ENCODE measurements at regions not wholly inside any gene's neighbourhood (a gene's known extent, or its start where the extent isn't known, plus 50 kb on each side); places are given as distances from the start of the nearest gene placed in this dataset.

DNA sequence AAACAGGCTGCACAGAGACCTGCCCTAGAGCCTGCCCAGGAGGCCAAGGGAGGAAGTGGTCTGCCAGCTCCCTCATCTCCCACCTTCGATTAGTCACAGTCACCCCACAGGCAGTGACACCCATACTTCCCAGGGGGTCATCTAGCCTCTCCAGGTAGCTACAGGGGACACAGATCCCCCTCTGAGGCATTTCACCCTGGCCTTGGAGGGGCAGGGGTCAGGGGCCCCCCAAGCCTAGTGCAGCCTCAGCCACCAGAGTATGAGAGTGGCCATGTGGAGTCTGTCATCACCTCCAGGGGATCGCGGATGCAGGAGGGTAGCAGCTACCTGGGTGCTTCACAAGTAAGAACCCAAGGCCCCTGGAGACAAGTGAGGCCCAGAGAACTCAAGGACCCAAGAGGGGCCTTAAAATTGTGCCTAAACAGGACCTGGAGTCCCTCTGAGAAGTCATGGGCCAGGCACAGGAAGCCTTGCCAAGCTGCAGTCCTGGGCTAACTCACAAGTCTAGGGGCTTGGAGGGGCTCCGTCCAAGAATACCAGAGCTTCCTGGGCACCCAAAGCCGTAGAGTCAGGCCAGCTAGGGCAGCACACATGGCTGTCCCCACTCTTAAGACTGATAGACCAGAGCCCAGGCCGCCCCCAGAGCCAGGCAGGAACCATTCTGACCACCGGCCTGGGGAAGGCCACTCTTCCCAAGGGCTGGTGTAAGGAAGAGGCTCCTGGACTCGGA lies 354.3 kb upstream of the ID2 start:
- TF ChIP-seq POLR2AphosphoS5 (IDR thresholded peaks at IDR 0.05; ENCODE audit: low read depth, low read length) (no peak), TAF1 (IDR thresholded peaks at IDR 0.05; ENCODE audit: borderline replicate concordance, insufficient read depth, low read length) (no peak), SIN3A (IDR thresholded peaks at IDR 0.05; ENCODE audit: borderline replicate concordance, insufficient read depth, low read length) (no peak), FOXP2 (optimal IDR thresholded peaks at IDR 0.05; ENCODE audit: borderline replicate concordance, extremely low read depth, extremely low read length, insufficient read depth) (no peak)

- TF ChIP-seq POLR2AphosphoS5 (IDR thresholded peaks at IDR 0.05; ENCODE audit: low read depth, low read length) (no peak), SIN3A (IDR thresholded peaks at IDR 0.05; ENCODE audit: borderline replicate concordance, insufficient read depth, low read length) (no peak), TAF1 (IDR thresholded peaks at IDR 0.05; ENCODE audit: borderline replicate concordance, insufficient read depth, low read length) (no peak), FOXP2 (optimal IDR thresholded peaks at IDR 0.05; ENCODE audit: borderline replicate concordance, extremely low read depth, extremely low read length, insufficient read depth) (no peak), REST (IDR thresholded peaks at IDR 0.05; ENCODE audit: insufficient read depth in 1 of 2, low read depth in 2 of 2, low read length in 2 of 2) (no peak)
Measured at GRCh38 chr2:8328217-8328616, 353.6 kb upstream of the ID2 start.

DNA sequence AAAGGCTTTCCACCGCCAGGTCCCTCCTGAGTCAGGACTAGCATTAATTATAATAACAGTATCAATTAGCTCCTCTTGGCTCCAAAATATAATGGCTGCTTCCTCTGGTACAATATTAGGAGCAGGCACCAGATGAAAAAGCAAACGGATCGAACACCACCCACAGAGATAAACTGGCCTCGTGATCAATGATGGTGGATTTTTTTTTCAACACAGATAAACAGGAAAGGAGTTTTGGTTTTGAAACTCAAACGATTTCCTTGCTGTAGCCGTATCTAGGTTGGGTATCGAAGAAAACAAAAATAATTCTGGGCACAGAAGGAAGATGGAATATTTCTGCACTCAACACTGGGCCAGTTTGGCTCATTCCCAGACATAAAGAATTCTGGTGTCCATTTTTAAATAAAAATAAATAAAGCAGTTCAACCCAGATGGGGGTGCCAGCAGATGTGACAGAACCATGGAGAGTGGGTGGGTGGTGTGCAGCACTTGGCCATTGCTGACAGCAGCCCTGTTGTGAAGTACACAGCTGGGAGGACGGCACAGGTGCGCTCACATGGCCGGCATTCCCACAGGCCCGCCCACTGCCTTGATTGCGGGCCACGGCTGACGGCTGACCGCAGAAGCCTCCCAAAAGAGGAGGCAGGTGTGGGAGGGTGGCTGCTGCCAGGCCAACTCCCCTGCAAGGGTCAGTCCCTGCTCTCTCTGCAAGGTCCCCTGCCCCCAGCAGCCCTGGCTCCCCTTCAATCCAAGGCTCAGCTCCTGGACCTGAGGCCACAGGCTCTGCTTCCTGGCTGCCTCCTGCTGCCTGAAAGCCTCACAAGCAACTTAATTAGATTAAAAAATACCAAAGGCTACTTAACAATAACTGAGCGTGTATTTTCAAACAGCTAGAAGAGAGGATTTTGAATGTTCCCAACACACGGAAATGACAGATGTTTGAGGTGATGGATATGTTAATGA lies 351.9 kb upstream of the ID2 start:
- TF ChIP-seq POLR2AphosphoS5 (IDR thresholded peaks at IDR 0.05; ENCODE audit: low read depth, low read length) = no peak

GRCh38 chr2:8331068-8331467 lies 350.8 kb upstream of the ID2 start:
- no peak for TF ChIP-seq REST (IDR thresholded peaks at IDR 0.05; ENCODE audit: insufficient read depth in 1 of 2, low read depth in 2 of 2, low read length in 2 of 2)
- no peak for TF ChIP-seq POLR2AphosphoS5 (IDR thresholded peaks at IDR 0.05; ENCODE audit: low read depth, low read length)
- no peak for TF ChIP-seq SIN3A (IDR thresholded peaks at IDR 0.05; ENCODE audit: borderline replicate concordance, insufficient read depth, low read length)
- no peak for TF ChIP-seq TAF1 (IDR thresholded peaks at IDR 0.05; ENCODE audit: borderline replicate concordance, insufficient read depth, low read length)
- no peak for TF ChIP-seq FOXP2 (optimal IDR thresholded peaks at IDR 0.05; ENCODE audit: borderline replicate concordance, extremely low read depth, extremely low read length, insufficient read depth)

GRCh38 chr2:8332646-8333045 lies 349.2 kb upstream of the ID2 start:
- TF ChIP-seq REST (IDR thresholded peaks at IDR 0.05; ENCODE audit: insufficient read depth in 1 of 2, low read depth in 2 of 2, low read length in 2 of 2) (no peak), TAF1 (IDR thresholded peaks at IDR 0.05; ENCODE audit: borderline replicate concordance, insufficient read depth, low read length) (no peak), FOXP2 (optimal IDR thresholded peaks at IDR 0.05; ENCODE audit: borderline replicate concordance, extremely low read depth, extremely low read length, insufficient read depth) (no peak), SIN3A (IDR thresholded peaks at IDR 0.05; ENCODE audit: borderline replicate concordance, insufficient read depth, low read length) (no peak), POLR2AphosphoS5 (IDR thresholded peaks at IDR 0.05; ENCODE audit: low read depth, low read length) (no peak)
